ENCODE measurements at regions not wholly inside any gene's neighbourhood (a gene's known extent, or its start where the extent isn't known, plus 50 kb on each side); places are given as distances from the start of the nearest gene placed in this dataset.

- no peak for DNase-seq (ENCODE audit: low read depth in 1 of 2, low spot score in 1 of 2)
- no peaks in the 10 kb centered on the region for H3K27me3 ChIP-seq (ENCODE audit: insufficient read depth, poor library complexity, severe bottlenecking)
- no peak overlapping the region for H3K27ac ChIP-seq (replicated peaks)
- H3K4me3 ChIP-seq (replicated peaks; ENCODE audit: insufficient read depth, low read length), result no peak overlapping the region
- TF ChIP-seq CTCF (IDR thresholded peaks at IDR 0.05; ENCODE audit: insufficient read depth, low read length) (no peak), REST (IDR thresholded peaks at IDR 0.05; ENCODE audit: insufficient replicate concordance, low read depth) (no peak), POLR2AphosphoS5 (IDR thresholded peaks at IDR 0.05; ENCODE audit: low read depth) (no peak), SPI1 (IDR thresholded peaks at IDR 0.05; ENCODE audit: borderline replicate concordance, low read depth) (no peak), GABPA (IDR thresholded peaks at IDR 0.05; ENCODE audit: low read depth) (no peak)
These were observed 386.2 kb upstream of the ROBO2 start for GRCh38 chr3:76653640-76654251.

- Histone ChIP-seq H3K27ac (replicated peaks) (no peak overlapping the region), H3K4me3 (replicated peaks; ENCODE audit: insufficient read depth, low read length) (no peak overlapping the region), H3K27me3 (ENCODE audit: insufficient read depth, poor library complexity, severe bottlenecking) (no peaks in the 10 kb centered on the region)
- DNase-seq (ENCODE audit: low read depth in 1 of 2, low spot score in 1 of 2), result no peak
- TF ChIP-seq POLR2AphosphoS5 (IDR thresholded peaks at IDR 0.05; ENCODE audit: low read depth) (no peak), CTCF (IDR thresholded peaks at IDR 0.05; ENCODE audit: insufficient read depth, low read length) (no peak), REST (IDR thresholded peaks at IDR 0.05; ENCODE audit: insufficient replicate concordance, low read depth) (no peak), GABPA (IDR thresholded peaks at IDR 0.05; ENCODE audit: low read depth) (no peak), SPI1 (IDR thresholded peaks at IDR 0.05; ENCODE audit: borderline replicate concordance, low read depth) (no peak)
These were observed 383.3 kb upstream of the ROBO2 start for GRCh38 chr3:76656531-76657070.

GRCh38 chr3:76657909-76658308, 382.0 kb upstream of the ROBO2 start:
- Histone ChIP-seq H3K27ac (replicated peaks) (no peak overlapping the region), H3K27me3 (ENCODE audit: insufficient read depth, poor library complexity, severe bottlenecking) (no peaks in the 10 kb centered on the region), H3K4me3 (replicated peaks; ENCODE audit: insufficient read depth, low read length) (no peak overlapping the region)
- TF ChIP-seq CTCF (IDR thresholded peaks at IDR 0.05; ENCODE audit: insufficient read depth, low read length) (no peak), REST (IDR thresholded peaks at IDR 0.05; ENCODE audit: insufficient replicate concordance, low read depth) (no peak), GABPA (IDR thresholded peaks at IDR 0.05; ENCODE audit: low read depth) (no peak)
- DNase-seq (ENCODE audit: low read depth in 1 of 2, low spot score in 1 of 2), result no peak

Measured in HL-60 (cell line).